Spleen (tissue), 11 donors: ENCODE measurements at regions not wholly inside any gene's neighbourhood (a gene's known extent, or its start where the extent isn't known, plus 50 kb on each side); places are given as distances from the start of the nearest gene placed in this dataset.

ENCODE experiments used
- DNase-seq: peaks from one replicate; pipeline ENCODE4 v3.0.0-alpha.2; 2020
- H3K27ac ChIP-seq, 8 donors: fragments of 200-600 bp; sonication (generic) in 7 of 8; 1 replicate in 4 of 8; 2 replicates in 4 of 8; pipeline versions ENCODE4 v1.5.0 to v1.8.0; 2016 to 2021; ENCODE audit warnings: inconsistent platforms in 4 of 8, mild to moderate bottlenecking in 4 of 8, moderate library complexity in 1 of 8
- H3K27me3 ChIP-seq, 7 donors: fragments of 200-600 bp; sonication (generic) in 6 of 7; replicated peaks in 1 of 7; 1 replicate in 4 of 7; 2 replicates in 3 of 7; pipeline versions ENCODE4 v1.5.0 to v1.8.0; 2016 to 2021; ENCODE audit warnings: inconsistent platforms in 3 of 7, mild to moderate bottlenecking in 1 of 7
- H3K36me3 ChIP-seq, 6 donors: fragments of 200-600 bp; sonication (generic) in 5 of 6; 1 replicate in 4 of 6; 2 replicates in 2 of 6; pipeline versions ENCODE4 v1.5.0 to v1.8.0; 2016 to 2021; ENCODE audit warnings: inconsistent platforms in 2 of 6
- H3K4me1 ChIP-seq, 6 donors: fragments of 200-600 bp; sonication (generic) in 5 of 6; 1 replicate in 3 of 6; 2 replicates in 3 of 6; pipeline versions ENCODE4 v1.5.0 to v1.8.0; 2016 to 2021; ENCODE audit warnings: inconsistent platforms in 3 of 6
- H3K4me3 ChIP-seq, 8 donors: fragments of 200-600 bp; sonication (generic) in 7 of 8; 1 replicate in 4 of 8; 2 replicates in 4 of 8; pipeline versions ENCODE4 v1.5.0 to v1.8.0; 2016 to 2021; ENCODE audit warnings: inconsistent platforms in 4 of 8, mild to moderate bottlenecking in 4 of 8, moderate library complexity in 2 of 8
- H3K9me3 ChIP-seq, 8 donors: fragments of 200-600 bp; sonication (generic) in 7 of 8; 1 replicate in 4 of 8; 2 replicates in 4 of 8; pipeline versions ENCODE4 v1.5.0 to v1.8.0; 2016 to 2021; ENCODE audit warnings: inconsistent platforms in 4 of 8
- POLR2A ChIP-seq, 3 donors: fragments of 450-650 bp; IDR thresholded peaks; one replicate each; pipeline ENCODE4 v1.5.1; 2017; ENCODE audit warnings: antibody characterized with exemption in 3 of 3, mild to moderate bottlenecking in 1 of 3
- POLR2AphosphoS5 ChIP-seq, 3 donors: sonication (generic); formaldehyde crosslinking; IDR thresholded peaks; one replicate each; pipeline ENCODE4 v1.5.1; 2017; ENCODE audit warnings: antibody characterized with exemption in 3 of 3
- WGBS, 5 donors: extraction: QIAGEN DNeasy Blood & Tissue Kit in 3 of 5; methylation state at CpG; one replicate each; pipeline versions ENCODE4 v1.1.5 to v1.1.7; 2013 to 2018; 5-methylcytosine and 5-hydroxymethylcytosine counted together
- intact Hi-C: fragments of 100-400 bp; cut with DNase I; formaldehyde crosslinking; loops from one replicate; pipeline ENCODE4 v1.15.0; 2023; ENCODE audit warnings: low total_unique reads
- TF ChIP-seq, protein P1 (sequence below), 11 experiments: fragments of 200-600 bp in 7 of 11; fragments of 450-650 bp in 4 of 11; sonication (generic) in 4 of 11; IDR thresholded peaks in 8 of 11; conservative IDR thresholded peaks in 3 of 11; 1 replicate in 7 of 11; 2 replicates in 4 of 11; pipeline versions ENCODE4 v1.4.0 to v1.8.0; 2016 to 2021; ENCODE audit warnings: antibody characterized with exemption in 11 of 11, inconsistent platforms in 4 of 11, mild to moderate bottlenecking in 1 of 11
- donor health status: healthy with polysubstance abuse.
- donor health status: DM: no; HTN: no; CAD: no; lungs with moderate emphysema.
- donor health status: DM: no; HTN: no; CAD: no.
- donor health status: Bipolar disorder and iron deficiency.
- donor health status: healthy.
- donor health status: DM: no; HTN: no; CAD: no.
- donor health status: DM: yes; HTN: yes; CAD: no.

DNA sequence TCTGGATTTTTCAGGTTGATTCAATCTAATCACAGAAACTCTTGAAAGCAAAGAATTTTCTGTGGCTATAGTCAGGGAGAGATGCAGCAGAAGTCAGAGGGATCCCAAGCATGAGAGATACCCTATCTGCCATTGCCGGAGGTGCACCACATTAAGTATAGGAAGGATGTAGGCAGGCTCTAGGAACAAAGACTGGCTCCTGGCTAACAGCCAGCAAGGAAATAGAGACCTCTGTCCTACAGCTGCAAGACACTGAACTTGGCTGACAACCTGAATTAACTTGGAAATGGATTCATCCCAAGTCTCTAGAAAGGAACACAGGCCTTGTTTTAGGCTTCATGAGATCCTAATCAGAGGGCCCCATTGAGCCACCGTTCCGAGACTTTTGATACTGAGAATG, 364.9 kb upstream of the FLRT2 start:
- WGBS, 5 donors: 58 to 76% (median 69%) methylated on average over 3 of the region's 3 CpGs
- no peak overlapping the region for H3K27ac ChIP-seq
- DNase-seq: no peak

DNA sequence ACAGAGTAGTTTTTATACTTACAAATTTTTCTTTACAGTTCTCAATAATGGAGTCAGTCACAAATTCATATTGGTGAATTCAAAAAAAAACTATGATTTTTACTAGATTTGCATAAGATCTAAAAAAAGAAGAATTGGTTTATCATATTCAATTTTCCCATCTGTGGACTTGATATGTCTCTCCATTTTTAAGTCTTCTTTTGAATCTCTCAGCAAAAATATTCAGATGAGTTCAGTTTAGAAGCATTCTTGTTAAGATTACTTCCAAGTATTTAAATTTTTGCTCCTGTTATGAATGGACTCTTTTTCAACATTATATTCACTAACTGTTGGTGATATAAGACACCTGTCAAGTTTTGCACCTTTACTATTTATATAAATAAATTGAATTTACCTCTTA, 360.6 kb upstream of the FLRT2 start:
- H3K36me3 ChIP-seq: no peaks in the 10 kb centered on the region
- intact Hi-C loops: no loop called here
- no peaks in the 10 kb centered on the region for H3K27me3 ChIP-seq
- H3K4me1 ChIP-seq: no peaks in the 10 kb centered on the region
- no peak overlapping the region for H3K27ac ChIP-seq
- DNase-seq: no peak
- peaks cover 0 to 4% (median 0%) of the 10 kb centered on the region in 8 donors for H3K9me3 ChIP-seq
- no peak overlapping the region for H3K4me3 ChIP-seq
- TF ChIP-seq POLR2AphosphoS5 (IDR thresholded peaks at IDR 0.05) (no peak), POLR2A (IDR thresholded peaks at IDR 0.05) (no peak)
- TF ChIP-seq, protein P1, sequence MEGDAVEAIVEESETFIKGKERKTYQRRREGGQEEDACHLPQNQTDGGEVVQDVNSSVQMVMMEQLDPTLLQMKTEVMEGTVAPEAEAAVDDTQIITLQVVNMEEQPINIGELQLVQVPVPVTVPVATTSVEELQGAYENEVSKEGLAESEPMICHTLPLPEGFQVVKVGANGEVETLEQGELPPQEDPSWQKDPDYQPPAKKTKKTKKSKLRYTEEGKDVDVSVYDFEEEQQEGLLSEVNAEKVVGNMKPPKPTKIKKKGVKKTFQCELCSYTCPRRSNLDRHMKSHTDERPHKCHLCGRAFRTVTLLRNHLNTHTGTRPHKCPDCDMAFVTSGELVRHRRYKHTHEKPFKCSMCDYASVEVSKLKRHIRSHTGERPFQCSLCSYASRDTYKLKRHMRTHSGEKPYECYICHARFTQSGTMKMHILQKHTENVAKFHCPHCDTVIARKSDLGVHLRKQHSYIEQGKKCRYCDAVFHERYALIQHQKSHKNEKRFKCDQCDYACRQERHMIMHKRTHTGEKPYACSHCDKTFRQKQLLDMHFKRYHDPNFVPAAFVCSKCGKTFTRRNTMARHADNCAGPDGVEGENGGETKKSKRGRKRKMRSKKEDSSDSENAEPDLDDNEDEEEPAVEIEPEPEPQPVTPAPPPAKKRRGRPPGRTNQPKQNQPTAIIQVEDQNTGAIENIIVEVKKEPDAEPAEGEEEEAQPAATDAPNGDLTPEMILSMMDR (IDR thresholded peaks at IDR 0.05 in 8 of 11, conservative IDR thresholded peaks at IDR 0.05 in 3 of 11): no peak

More for the DNA sequence above, 364.9 kb upstream of the FLRT2 start:
- no peaks in the 10 kb centered on the region for H3K36me3 ChIP-seq
- H3K9me3 ChIP-seq: peaks cover 0 to 25% (median 12%) of the 10 kb centered on the region in 8 donors
- TF ChIP-seq, protein P1 (IDR thresholded peaks at IDR 0.05 in 8 of 11, conservative IDR thresholded peaks at IDR 0.05 in 3 of 11): no peak
- TF ChIP-seq POLR2A (IDR thresholded peaks at IDR 0.05): no peak
- no peak for TF ChIP-seq POLR2AphosphoS5 (IDR thresholded peaks at IDR 0.05)
- intact Hi-C loops: no loop called here
- H3K4me3 ChIP-seq: no peak overlapping the region
- H3K27me3 ChIP-seq: no peaks in the 10 kb centered on the region
- no peaks in the 10 kb centered on the region for H3K4me1 ChIP-seq

DNA sequence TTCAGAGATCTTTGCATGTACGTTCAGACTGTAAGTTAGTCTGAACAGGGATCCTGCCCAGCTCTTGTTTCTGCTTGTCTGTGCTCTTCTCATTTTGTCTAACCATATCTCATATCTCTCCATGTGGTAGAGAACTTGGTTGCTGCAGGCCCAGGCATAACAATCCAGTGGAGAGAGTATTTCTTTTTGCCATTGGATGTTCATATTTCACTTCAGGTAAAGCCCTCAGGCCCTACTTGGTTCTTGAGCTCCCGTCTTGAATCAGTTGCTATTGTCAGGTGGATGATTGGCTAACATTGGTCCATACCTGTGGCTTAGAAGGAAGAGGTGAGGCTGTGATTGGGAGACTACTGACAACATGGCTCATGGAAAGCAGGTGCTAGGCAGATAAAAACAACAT, 357.7 kb upstream of the FLRT2 start:
- no peaks in the 10 kb centered on the region for H3K4me1 ChIP-seq
- intact Hi-C loops: no loop called here
- TF ChIP-seq POLR2AphosphoS5 (IDR thresholded peaks at IDR 0.05): no peak
- TF ChIP-seq POLR2A (IDR thresholded peaks at IDR 0.05): no peak
- TF ChIP-seq, protein P1 (IDR thresholded peaks at IDR 0.05 in 8 of 11, conservative IDR thresholded peaks at IDR 0.05 in 3 of 11): no peak
- H3K9me3 ChIP-seq: peaks cover 0 to 2% (median 0%) of the 10 kb centered on the region in 8 donors
- H3K27ac ChIP-seq: no peak overlapping the region
- H3K36me3 ChIP-seq: no peaks in the 10 kb centered on the region
- DNase-seq: no peak
- 84 to 92% (median 86%) methylated on average over 2 of the region's 2 CpGs for WGBS, 5 donors
- H3K27me3 ChIP-seq: no peaks in the 10 kb centered on the region
- no peak overlapping the region for H3K4me3 ChIP-seq

DNA sequence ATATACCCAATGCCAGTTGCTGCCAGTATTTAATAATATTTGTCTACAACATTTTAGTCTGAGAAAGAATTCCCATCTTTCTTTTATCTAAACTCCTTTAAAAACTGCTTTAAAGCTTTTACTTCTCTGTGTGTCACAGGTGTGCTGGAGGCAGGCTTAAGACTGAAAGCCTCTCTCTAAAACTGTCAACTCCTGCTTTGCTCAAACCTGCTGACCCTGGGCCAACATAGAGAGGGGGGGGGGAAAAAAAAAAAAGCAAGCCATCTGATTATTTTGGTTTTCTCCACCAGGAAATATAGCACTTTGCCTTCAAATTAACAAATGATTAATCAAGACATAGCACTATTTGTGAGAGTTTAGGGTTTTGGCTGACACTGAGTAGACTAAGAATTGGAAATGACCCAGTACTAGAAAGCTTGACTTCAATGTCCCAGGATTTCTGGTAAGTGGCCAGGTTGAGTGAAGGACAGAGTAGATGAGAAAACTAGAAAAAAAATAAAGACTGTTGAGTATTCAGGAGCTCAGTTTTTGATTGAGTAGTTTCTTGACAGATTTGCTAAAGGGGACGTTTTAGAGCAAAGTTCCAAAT, 357.0 kb upstream of the FLRT2 start:
- Histone ChIP-seq H3K4me3 (no peak overlapping the region), H3K36me3 (no peaks in the 10 kb centered on the region), H3K9me3 (peaks cover 0 to 2% (median 0%) of the 10 kb centered on the region in 8 donors), H3K27me3 (no peaks in the 10 kb centered on the region), H3K4me1 (no peaks in the 10 kb centered on the region), H3K27ac (no peak overlapping the region)
- intact Hi-C loops: no loop called here
- 35 to 67% (median 60%) methylated on average over 1 of the region's 1 CpG for WGBS, 5 donors
- TF ChIP-seq, protein P1 (IDR thresholded peaks at IDR 0.05 in 8 of 11, conservative IDR thresholded peaks at IDR 0.05 in 3 of 11): no peak
- TF ChIP-seq POLR2A (IDR thresholded peaks at IDR 0.05) (no peak), POLR2AphosphoS5 (IDR thresholded peaks at IDR 0.05) (no peak)
- DNase-seq: no peak
